HG03135 (cell line): ENCODE measurements at regions not wholly inside any gene's neighbourhood (a gene's known extent, or its start where the extent isn't known, plus 50 kb on each side); places are given as distances from the start of the nearest gene placed in this dataset.
"Not testable (repeated sequence)": the region's sequence is repeated elsewhere in the genome, so short reads cannot be mapped to it uniquely, and the experiment has no call there.

Experiments used
- ATAC-seq: cut with Tn5 transposase; IDR thresholded peaks from one replicate; pipeline ENCODE4 v1.9.1; 2021; ENCODE audit warnings: mild to moderate bottlenecking, moderate library complexity; ENCODE audit not compliant: unreplicated experiment

- no peak for ATAC-seq
Observed at GRCh38 chr12:97616946-97617345, 154.3 kb downstream of the RMST start.

GRCh38 chr12:97628962-97629361, 166.4 kb downstream of the RMST start:
- no peak for ATAC-seq

GRCh38 chr12:97629382-97629781, 166.8 kb downstream of the RMST start:
- no peak for ATAC-seq

- no peak for ATAC-seq
Observed at GRCh38 chr12:97630356-97630755, 167.8 kb downstream of the RMST start.

GRCh38 chr12:97630875-97631274, 168.3 kb downstream of the RMST start:
- ATAC-seq: no peak

GRCh38 chr12:97637770-97638169, 175.2 kb downstream of the RMST start:
- no peak for ATAC-seq

GRCh38 chr12:97638739-97639138, 176.1 kb downstream of the RMST start:
- ATAC-seq: no peak

GRCh38 chr12:97639702-97640101, 177.1 kb downstream of the RMST start:
- no peak for ATAC-seq

GRCh38 chr12:97640826-97641225, 178.2 kb downstream of the RMST start:
- no peak for ATAC-seq

GRCh38 chr12:97642911-97643310, 180.3 kb downstream of the RMST start:
- ATAC-seq: no peak

- ATAC-seq: no peak
Observed at GRCh38 chr12:97643924-97644323, 181.3 kb downstream of the RMST start.

- ATAC-seq: no peak
Observed at GRCh38 chr12:97645726-97646125, 183.1 kb downstream of the RMST start.

GRCh38 chr12:97647142-97647541, 184.5 kb downstream of the RMST start:
- ATAC-seq: no peak

- ATAC-seq: no peak
Observed at GRCh38 chr12:97650242-97650641, 187.6 kb downstream of the RMST start.

GRCh38 chr12:97656548-97656947, 193.9 kb downstream of the RMST start:
- not testable (repeated sequence) for ATAC-seq

- ATAC-seq: no peak
Observed at GRCh38 chr12:97659117-97659880, 196.7 kb downstream of the RMST start.

- no peak for ATAC-seq
Observed at GRCh38 chr12:97666263-97666662, 203.7 kb downstream of the RMST start.

GRCh38 chr12:97672870-97673269, 210.3 kb downstream of the RMST start:
- no peak for ATAC-seq

GRCh38 chr12:97680751-97681150, 218.1 kb downstream of the RMST start:
- no peak for ATAC-seq

GRCh38 chr12:97681612-97682504, 219.3 kb downstream of the RMST start:
- ATAC-seq: no peak

GRCh38 chr12:97685360-97685759, 222.8 kb downstream of the RMST start:
- no peak for ATAC-seq

- ATAC-seq: no peak
Observed at GRCh38 chr12:97701901-97702300, 239.3 kb downstream of the RMST start.
